A673 (cell line): ENCODE measurements at regions not wholly inside any gene's neighbourhood (a gene's known extent, or its start where the extent isn't known, plus 50 kb on each side); places are given as distances from the start of the nearest gene placed in this dataset.

Experiments used
- EZH2 ChIP-seq: fragments of 200-600 bp; sonication (generic); IDR thresholded peaks from 2 replicates; pipeline ENCODE4 v1.6.1; 2017; ENCODE audit warnings: borderline replicate concordance, low read depth, mild to moderate bottlenecking, mixed read lengths, antibody characterized with exemption, low read length; ENCODE audit not compliant: poor library complexity, severe bottlenecking
- TF ChIP-seq, protein P1 (sequence below): fragments of 300-800, 200-600 bp; sonication (generic); conservative IDR thresholded peaks from 2 replicates; pipeline ENCODE4 v1.5.1; 2017; ENCODE audit warnings: low read depth, mild to moderate bottlenecking, antibody characterized with exemption, low read length, moderate library complexity, mixed read lengths

DNA sequence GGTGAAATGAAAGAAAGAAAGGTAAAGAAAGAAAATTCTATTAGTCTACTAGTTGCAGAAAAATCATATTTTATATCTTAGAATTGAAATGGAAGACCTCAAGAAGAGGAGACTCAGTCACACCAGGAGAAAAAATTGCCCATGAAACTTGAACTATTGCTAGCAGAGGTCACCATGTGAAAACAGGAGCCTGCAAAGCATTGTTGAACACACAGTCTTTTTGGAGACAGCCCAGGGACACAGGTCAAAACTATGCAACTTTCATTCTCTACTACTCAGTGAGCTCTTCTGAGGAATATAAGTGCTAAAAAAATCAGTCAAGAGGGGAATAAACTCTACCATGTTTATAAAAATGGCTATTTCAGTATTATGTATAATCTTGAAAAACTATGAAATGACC, 89.8 kb upstream of the TENT5A start:
- TF ChIP-seq, protein P1, sequence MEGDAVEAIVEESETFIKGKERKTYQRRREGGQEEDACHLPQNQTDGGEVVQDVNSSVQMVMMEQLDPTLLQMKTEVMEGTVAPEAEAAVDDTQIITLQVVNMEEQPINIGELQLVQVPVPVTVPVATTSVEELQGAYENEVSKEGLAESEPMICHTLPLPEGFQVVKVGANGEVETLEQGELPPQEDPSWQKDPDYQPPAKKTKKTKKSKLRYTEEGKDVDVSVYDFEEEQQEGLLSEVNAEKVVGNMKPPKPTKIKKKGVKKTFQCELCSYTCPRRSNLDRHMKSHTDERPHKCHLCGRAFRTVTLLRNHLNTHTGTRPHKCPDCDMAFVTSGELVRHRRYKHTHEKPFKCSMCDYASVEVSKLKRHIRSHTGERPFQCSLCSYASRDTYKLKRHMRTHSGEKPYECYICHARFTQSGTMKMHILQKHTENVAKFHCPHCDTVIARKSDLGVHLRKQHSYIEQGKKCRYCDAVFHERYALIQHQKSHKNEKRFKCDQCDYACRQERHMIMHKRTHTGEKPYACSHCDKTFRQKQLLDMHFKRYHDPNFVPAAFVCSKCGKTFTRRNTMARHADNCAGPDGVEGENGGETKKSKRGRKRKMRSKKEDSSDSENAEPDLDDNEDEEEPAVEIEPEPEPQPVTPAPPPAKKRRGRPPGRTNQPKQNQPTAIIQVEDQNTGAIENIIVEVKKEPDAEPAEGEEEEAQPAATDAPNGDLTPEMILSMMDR, result no peak
- TF ChIP-seq EZH2, result no peak
